HG03442 (cell line): ENCODE measurements at regions not wholly inside any gene's neighbourhood (a gene's known extent, or its start where the extent isn't known, plus 50 kb on each side); places are given as distances from the start of the nearest gene placed in this dataset.
A peak's percentile ranks its signal among the peaks of the same experiment; 100 is the strongest.

ENCODE experiments used
- ATAC-seq: cut with Tn5 transposase; IDR thresholded peaks from one replicate; pipeline ENCODE4 v1.9.1; 2021; ENCODE audit warnings: mild to moderate bottlenecking, moderate library complexity; ENCODE audit not compliant: unreplicated experiment

GRCh38 chr10:28250782-28251181 is 52.1 kb downstream of the MPP7 start:
- ATAC-seq = no peak

- ATAC-seq = no peak
Measured at GRCh38 chr10:28250358-28250757, 52.5 kb downstream of the MPP7 start.

GRCh38 chr10:28249512-28249911 is 53.4 kb downstream of the MPP7 start:
- ATAC-seq = no peak

- no peak for ATAC-seq
Measured at GRCh38 chr10:28248092-28248491, 54.8 kb downstream of the MPP7 start.

- no peak for ATAC-seq
Measured at GRCh38 chr10:28246023-28246422, 56.8 kb downstream of the MPP7 start.

- no peak for ATAC-seq
Measured at GRCh38 chr10:28243923-28244322, 58.9 kb downstream of the MPP7 start.

GRCh38 chr10:28242555-28243204 is 60.2 kb downstream of the MPP7 start:
- ATAC-seq = no peak

GRCh38 chr10:28241741-28242399 is 61.0 kb downstream of the MPP7 start:
- ATAC-seq = peak; percentile 70

GRCh38 chr10:28240400-28240799 is 62.5 kb downstream of the MPP7 start:
- ATAC-seq = no peak

- no peak for ATAC-seq
Measured at GRCh38 chr10:28236591-28236990, 66.3 kb downstream of the MPP7 start.

GRCh38 chr10:28220811-28221210 is 82.1 kb downstream of the MPP7 start:
- no peak for ATAC-seq

GRCh38 chr10:28219251-28219650 is 83.6 kb downstream of the MPP7 start:
- ATAC-seq = no peak

GRCh38 chr10:28217848-28218247 is 85.0 kb downstream of the MPP7 start:
- ATAC-seq = no peak

- no peak for ATAC-seq
Measured at GRCh38 chr10:28215930-28216329, 86.9 kb downstream of the MPP7 start.

- ATAC-seq = no peak
Measured at GRCh38 chr10:28214219-28214618, 88.6 kb downstream of the MPP7 start.

- no peak for ATAC-seq
Measured at GRCh38 chr10:28211759-28212158, 91.1 kb downstream of the MPP7 start.

- ATAC-seq = no peak
Measured at GRCh38 chr10:28207799-28208198, 95.1 kb downstream of the MPP7 start.

GRCh38 chr10:28202941-28203352 is 99.9 kb downstream of the MPP7 start:
- ATAC-seq = no peak

- no peak for ATAC-seq
Measured at GRCh38 chr10:28201410-28202400, 101.2 kb downstream of the MPP7 start.

- ATAC-seq = no peak
Measured at GRCh38 chr10:28200775-28201174, 102.1 kb downstream of the MPP7 start.

GRCh38 chr10:28199941-28200340 is 102.9 kb downstream of the MPP7 start:
- no peak for ATAC-seq

GRCh38 chr10:28190196-28190595 is 112.7 kb downstream of the MPP7 start:
- no peak for ATAC-seq
